Adipocyte (in vitro differentiated cells): ENCODE measurements at regions not wholly inside any gene's neighbourhood (a gene's known extent, or its start where the extent isn't known, plus 50 kb on each side); places are given as distances from the start of the nearest gene placed in this dataset.
"Not testable (repeated sequence)": the region's sequence is repeated elsewhere in the genome, so short reads cannot be mapped to it uniquely, and the experiment has no call there.

ENCODE experiments used
- DNase-seq: peaks from one replicate; pipeline ENCODE4 v3.0.0-alpha.2; 2015; ENCODE audit warnings: low read depth
- H3K27me3 ChIP-seq: replicated peaks from 2 replicates; pipeline ENCODE4 v1.7.0; 2013; ENCODE audit warnings: mild to moderate bottlenecking, low read length, moderate library complexity; ENCODE audit not compliant: control insufficient read depth, insufficient read depth
- H3K36me3 ChIP-seq: 2 replicates; pipeline ENCODE4 v1.7.0; 2013; ENCODE audit warnings: low read length, mild to moderate bottlenecking, moderate library complexity; ENCODE audit not compliant: control insufficient read depth, insufficient read depth, severe bottlenecking
- H3K4me1 ChIP-seq: 2 replicates; pipeline ENCODE4 v1.7.0; 2013; ENCODE audit warnings: mild to moderate bottlenecking, low read length, moderate library complexity; ENCODE audit not compliant: control insufficient read depth, insufficient read depth
- H3K4me3 ChIP-seq: 2 replicates; pipeline ENCODE4 v1.7.0; 2013; ENCODE audit warnings: mild to moderate bottlenecking, low read length, moderate library complexity
- H3K9ac ChIP-seq: 2 replicates; pipeline ENCODE4 v1.7.0; 2013; ENCODE audit warnings: mild to moderate bottlenecking, low read length, moderate library complexity
- H3K9me3 ChIP-seq: 2 replicates; pipeline ENCODE4 v1.7.0; 2013; ENCODE audit warnings: mild to moderate bottlenecking, low read length, moderate library complexity; ENCODE audit not compliant: control insufficient read depth

DNA sequence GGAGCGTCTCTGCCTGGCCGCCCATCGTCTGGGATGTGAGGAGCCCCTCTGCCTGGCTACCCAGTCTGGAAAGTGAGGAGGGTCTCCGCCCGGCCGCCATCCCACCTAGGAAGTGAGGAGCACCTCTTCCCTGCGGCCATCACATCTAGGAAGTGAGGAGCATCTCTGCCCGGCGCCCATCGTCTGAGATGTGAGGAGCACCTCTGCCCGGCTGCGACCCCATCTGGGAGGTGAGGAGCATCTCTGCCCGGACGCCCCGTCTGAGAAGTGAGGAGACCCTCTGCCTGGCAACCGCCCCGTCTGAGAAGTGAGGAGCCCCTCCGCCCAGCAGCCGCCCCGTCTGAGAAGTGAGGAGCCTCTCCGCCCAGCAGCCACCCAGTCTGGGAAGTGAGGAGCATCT, 84.5 kb downstream of the IDS start:
- not testable (repeated sequence) for DNase-seq, H3K9ac ChIP-seq, H3K4me1 ChIP-seq, H3K4me3 ChIP-seq, H3K36me3 ChIP-seq, H3K27me3 ChIP-seq
- peaks cover 26% of the 10 kb centered on the region for H3K9me3 ChIP-seq

DNA sequence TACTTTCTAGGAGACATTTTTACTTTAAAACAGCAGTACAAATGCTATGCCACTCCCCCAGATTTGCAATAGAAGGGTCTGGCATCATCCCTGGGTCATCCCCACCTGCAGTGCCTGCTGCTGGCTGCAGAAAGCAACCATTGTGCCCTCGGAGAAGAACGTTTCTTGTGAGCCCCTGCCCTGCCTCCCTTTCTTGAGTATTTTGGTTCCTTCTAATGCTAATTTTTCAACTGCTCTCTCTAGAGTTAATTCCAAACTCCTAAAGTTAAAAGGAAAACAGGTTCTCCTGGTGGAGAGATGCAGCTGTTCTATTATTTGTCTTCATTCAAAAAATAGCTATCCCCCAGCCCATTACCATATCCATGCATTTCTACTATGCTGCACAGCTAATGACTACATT, 107.1 kb downstream of the IDS start:
- Histone ChIP-seq H3K9ac (no peak overlapping the region), H3K9me3 (peaks cover 4% of the 10 kb centered on the region), H3K4me3 (no peak overlapping the region), H3K36me3 (no peaks in the 10 kb centered on the region), H3K4me1 (no peaks in the 10 kb centered on the region), H3K27me3 (no peaks in the 10 kb centered on the region)
- no peak for DNase-seq

DNA sequence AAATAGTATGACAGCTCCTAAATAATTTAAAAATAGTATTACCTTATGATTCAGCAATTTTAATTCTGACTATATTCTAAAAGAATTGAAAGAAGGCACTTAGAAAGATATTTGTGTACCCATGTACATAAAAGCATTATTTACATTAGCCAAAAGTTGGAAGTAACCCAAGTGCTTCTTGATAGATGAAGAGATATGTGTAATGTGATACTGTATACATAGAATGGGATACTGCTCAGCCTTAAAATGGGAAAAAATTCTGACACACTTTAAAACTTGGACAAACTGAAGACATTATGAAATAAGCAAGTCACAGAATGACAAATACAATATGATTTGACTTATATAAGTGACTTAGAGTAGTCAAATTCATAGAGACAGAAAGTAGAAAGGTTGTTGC, 112.2 kb downstream of the IDS start:
- H3K9me3 ChIP-seq: peaks cover 4% of the 10 kb centered on the region
- no peak for DNase-seq
- H3K9ac ChIP-seq: no peak overlapping the region
- H3K36me3 ChIP-seq: no peaks in the 10 kb centered on the region
- no peaks in the 10 kb centered on the region for H3K27me3 ChIP-seq
- H3K4me3 ChIP-seq: no peak overlapping the region
- no peaks in the 10 kb centered on the region for H3K4me1 ChIP-seq

DNA sequence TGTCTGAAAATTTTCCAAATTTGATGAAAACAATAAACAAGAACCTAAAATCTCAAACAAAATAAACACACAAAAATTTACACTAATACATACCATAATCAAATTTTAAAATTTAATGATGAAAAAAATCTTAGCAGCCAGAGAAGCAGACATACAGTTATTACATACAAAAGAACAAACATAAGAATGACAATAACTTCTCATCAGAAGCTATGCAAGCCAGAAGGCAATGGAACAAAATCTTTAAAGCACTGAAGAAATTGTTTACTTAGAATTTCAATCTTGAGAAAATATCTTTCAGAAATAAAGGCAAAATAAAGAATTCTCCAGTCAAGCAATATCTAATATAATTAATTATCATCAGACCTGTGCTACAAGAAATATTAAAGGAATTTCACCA, 121.3 kb downstream of the IDS start:
- no peak for DNase-seq
- H3K4me3 ChIP-seq: no peak overlapping the region

DNA sequence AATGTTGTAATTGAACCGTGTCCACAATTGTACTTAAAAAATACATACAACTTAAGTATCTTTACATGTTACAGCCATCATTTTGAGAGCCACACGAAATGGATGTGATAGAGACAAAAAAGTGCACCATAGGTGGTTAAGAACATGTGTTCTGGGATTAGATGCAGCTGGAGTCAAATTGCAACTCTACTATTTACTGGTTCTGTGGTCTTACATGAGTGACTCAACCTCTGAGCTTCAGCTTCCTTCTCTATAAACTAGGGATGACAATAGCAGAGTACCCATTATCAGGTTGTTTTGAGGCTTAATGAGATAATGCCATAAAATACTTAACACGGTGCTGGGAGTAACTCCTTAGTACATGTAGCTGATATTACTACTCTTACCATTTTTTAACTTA, 130.4 kb downstream of the IDS start:
- Histone ChIP-seq H3K36me3 (no peaks in the 10 kb centered on the region), H3K4me1 (no peaks in the 10 kb centered on the region), H3K9ac (no peak overlapping the region), H3K27me3 (no peaks in the 10 kb centered on the region), H3K4me3 (no peak overlapping the region), H3K9me3 (no peaks in the 10 kb centered on the region)
- DNase-seq: no peak

More for the DNA sequence above, 121.3 kb downstream of the IDS start:
- Histone ChIP-seq H3K4me1 (no peaks in the 10 kb centered on the region), H3K9ac (no peak overlapping the region), H3K9me3 (peaks cover 4% of the 10 kb centered on the region), H3K36me3 (no peaks in the 10 kb centered on the region), H3K27me3 (no peaks in the 10 kb centered on the region)

GRCh38 chrX:149372866-149373265, 132.2 kb downstream of the IDS start:
- Histone ChIP-seq H3K9ac (no peak overlapping the region), H3K36me3 (no peaks in the 10 kb centered on the region), H3K9me3 (no peaks in the 10 kb centered on the region), H3K27me3 (no peaks in the 10 kb centered on the region), H3K4me1 (no peaks in the 10 kb centered on the region), H3K4me3 (no peak overlapping the region)
- no peak for DNase-seq

DNA sequence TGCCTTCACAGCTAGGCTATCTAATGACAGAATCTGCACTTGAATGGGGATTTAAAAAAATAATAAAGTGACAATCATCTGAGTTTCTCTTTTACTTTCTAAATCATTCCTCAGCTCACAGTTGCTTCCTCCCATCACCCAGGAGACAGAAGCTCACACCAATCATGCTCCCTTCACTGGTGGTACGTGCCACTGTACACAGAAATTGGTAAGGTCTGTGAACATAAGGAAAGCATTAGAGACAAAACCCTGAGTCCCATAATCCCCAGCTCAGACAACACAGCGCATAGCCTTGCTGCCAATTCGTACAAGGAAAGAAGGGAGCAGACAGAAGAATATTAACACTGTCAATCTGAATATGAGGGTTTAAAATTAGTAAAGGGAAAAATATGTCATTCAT, 133.1 kb downstream of the IDS start:
- no peaks in the 10 kb centered on the region for H3K27me3 ChIP-seq
- no peaks in the 10 kb centered on the region for H3K9me3 ChIP-seq
- H3K36me3 ChIP-seq: no peaks in the 10 kb centered on the region
- no peak for DNase-seq
- H3K4me3 ChIP-seq: no peak overlapping the region
- no peaks in the 10 kb centered on the region for H3K4me1 ChIP-seq
- no peak overlapping the region for H3K9ac ChIP-seq

- no peaks in the 10 kb centered on the region for H3K36me3 ChIP-seq
- H3K9me3 ChIP-seq: no peaks in the 10 kb centered on the region
- H3K27me3 ChIP-seq: no peaks in the 10 kb centered on the region
- no peaks in the 10 kb centered on the region for H3K4me1 ChIP-seq
- DNase-seq: no peak
- no peak overlapping the region for H3K4me3 ChIP-seq
- H3K9ac ChIP-seq: no peak overlapping the region
Measured at GRCh38 chrX:149370097-149370496, 135.0 kb downstream of the IDS start.

DNA sequence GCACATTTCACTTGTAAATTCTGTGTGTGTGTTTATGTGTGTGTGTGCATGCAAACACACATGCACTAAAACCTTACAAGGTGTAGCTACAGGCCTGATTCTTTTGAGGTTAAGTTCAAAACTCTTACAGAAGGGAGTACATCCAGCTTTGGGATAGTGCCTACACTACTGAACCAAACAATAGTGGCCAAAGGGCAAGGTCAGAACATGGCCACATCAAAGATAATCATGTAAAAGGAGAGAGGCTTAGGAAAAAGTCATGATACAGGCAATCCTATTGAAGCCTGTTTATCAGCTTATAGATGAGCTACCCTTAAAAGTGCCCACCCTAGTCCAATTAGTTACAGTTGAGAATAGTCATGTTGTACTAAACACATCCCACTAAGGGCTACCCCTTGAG, 139.6 kb downstream of the IDS start:
- Histone ChIP-seq H3K9me3 (no peaks in the 10 kb centered on the region), H3K27me3 (peaks cover 3% of the 10 kb centered on the region), H3K4me1 (no peaks in the 10 kb centered on the region), H3K36me3 (no peaks in the 10 kb centered on the region), H3K4me3 (no peak overlapping the region), H3K9ac (no peak overlapping the region)
- DNase-seq: no peak

- Histone ChIP-seq H3K27me3 (peaks cover 3% of the 10 kb centered on the region), H3K9ac (no peak overlapping the region), H3K4me3 (no peak overlapping the region), H3K4me1 (no peaks in the 10 kb centered on the region), H3K9me3 (peaks cover 2% of the 10 kb centered on the region), H3K36me3 (no peaks in the 10 kb centered on the region)
- no peak for DNase-seq
Measured at GRCh38 chrX:149365061-149365460, 140.0 kb downstream of the IDS start.

DNA sequence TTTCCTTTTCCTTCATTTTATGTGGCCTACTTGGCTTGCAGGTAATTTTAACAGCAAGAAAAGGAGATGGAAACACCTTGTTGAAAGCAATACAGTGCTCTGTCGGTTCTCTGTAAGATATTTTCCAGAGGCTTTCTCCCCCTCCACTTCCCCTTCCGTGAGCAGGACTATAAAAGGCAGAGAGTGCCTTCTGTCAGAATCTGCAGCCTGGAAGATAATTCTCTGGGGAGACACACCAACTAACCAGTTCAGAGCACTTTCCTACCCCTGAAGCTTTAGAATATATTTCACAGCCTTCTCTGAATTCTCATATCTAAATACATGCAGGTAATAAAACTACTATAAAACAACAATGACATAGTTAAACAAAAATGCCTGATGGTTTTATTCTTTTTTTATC, 141.1 kb downstream of the IDS start:
- Histone ChIP-seq H3K4me3 (no peak overlapping the region), H3K4me1 (no peaks in the 10 kb centered on the region), H3K36me3 (no peaks in the 10 kb centered on the region), H3K9me3 (peaks cover 12% of the 10 kb centered on the region), H3K9ac (no peak overlapping the region), H3K27me3 (peaks cover 3% of the 10 kb centered on the region)
- no peak for DNase-seq

DNA sequence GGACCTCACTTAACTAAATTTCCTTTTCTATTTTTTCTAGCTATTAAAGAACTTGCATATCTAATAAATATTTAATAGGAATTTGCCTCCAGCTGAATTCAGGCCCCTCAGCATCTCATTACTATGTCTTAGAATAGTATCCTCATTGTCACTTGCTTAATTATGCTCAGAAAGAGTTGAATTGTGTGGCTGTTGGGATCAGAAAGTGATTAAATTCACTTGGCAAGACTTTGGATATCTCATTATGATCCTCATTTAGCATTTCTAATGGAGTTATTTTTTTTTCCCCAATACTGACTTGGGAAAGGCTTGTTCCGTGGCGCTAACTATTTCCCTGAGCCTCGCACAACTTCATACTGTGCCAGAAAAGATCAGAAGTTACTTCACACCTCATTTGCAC, 158.8 kb downstream of the IDS start:
- no peak for DNase-seq
- Histone ChIP-seq H3K4me1 (no peaks in the 10 kb centered on the region), H3K9ac (no peak overlapping the region), H3K36me3 (no peaks in the 10 kb centered on the region), H3K27me3 (peaks cover 4% of the 10 kb centered on the region), H3K4me3 (no peak overlapping the region), H3K9me3 (peaks cover 4% of the 10 kb centered on the region)
